ENCODE measurements at regions not wholly inside any gene's neighbourhood (a gene's known extent, or its start where the extent isn't known, plus 50 kb on each side); places are given as distances from the start of the nearest gene placed in this dataset.

DNA sequence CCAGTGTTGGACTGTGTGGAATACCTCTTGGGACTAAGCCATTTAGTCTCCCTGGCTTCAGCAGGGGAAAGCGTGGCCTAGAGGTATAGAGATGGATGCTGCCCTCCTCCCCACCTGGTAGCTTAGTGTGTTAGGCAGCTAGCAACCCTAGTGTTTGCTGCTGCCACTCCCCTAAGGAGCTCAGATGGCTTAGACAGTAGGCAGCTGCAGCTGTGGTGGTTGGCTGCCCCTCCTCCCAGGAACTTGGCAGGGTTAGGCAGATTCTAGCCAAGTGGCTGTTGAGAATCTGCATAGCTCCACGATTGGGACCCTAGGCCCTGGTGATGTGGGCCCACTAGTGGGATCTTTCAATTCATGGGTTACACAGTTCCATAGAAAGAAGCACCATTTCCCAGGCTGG lies 550.4 kb upstream of the CHAC2 start:
- no peaks in the 10 kb centered on the region for H3K79me2 ChIP-seq (ENCODE audit: low read length)
- DNase-seq, result no peak
- no peaks in the 10 kb centered on the region for H3K4me1 ChIP-seq (ENCODE audit: low read length)
- no peaks in the 10 kb centered on the region for H3K9me2 ChIP-seq (replicated peaks; ENCODE audit: insufficient read depth, low read length)
- no peaks in the 10 kb centered on the region for H3F3A ChIP-seq (ENCODE audit: insufficient read depth, low read length)
- no peak overlapping the region for H3K27ac ChIP-seq (ENCODE audit: low read length)
- H3K4me3 ChIP-seq (ENCODE audit: low read length), result no peak overlapping the region
- H3K4me2 ChIP-seq (ENCODE audit: low read depth, low read length), result no peak overlapping the region
- no peak overlapping the region for H2AFZ ChIP-seq (ENCODE audit: low read length)
- H4K20me1 ChIP-seq (ENCODE audit: insufficient read depth, low read length), result no peaks in the 10 kb centered on the region
- H3K9me3 ChIP-seq (replicated peaks; ENCODE audit: insufficient read depth, low read length), result no peaks in the 10 kb centered on the region
- no peaks in the 10 kb centered on the region for H3K27me3 ChIP-seq (replicated peaks; ENCODE audit: insufficient read depth, low read length)
- TF ChIP-seq EZH2phosphoT487 (IDR thresholded peaks at IDR 0.05; ENCODE audit: low read length) (no peak), EZH2 (optimal IDR thresholded peaks at IDR 0.05; ENCODE audit: low read depth, low read length) (no peak)
- TF ChIP-seq, protein P1, sequence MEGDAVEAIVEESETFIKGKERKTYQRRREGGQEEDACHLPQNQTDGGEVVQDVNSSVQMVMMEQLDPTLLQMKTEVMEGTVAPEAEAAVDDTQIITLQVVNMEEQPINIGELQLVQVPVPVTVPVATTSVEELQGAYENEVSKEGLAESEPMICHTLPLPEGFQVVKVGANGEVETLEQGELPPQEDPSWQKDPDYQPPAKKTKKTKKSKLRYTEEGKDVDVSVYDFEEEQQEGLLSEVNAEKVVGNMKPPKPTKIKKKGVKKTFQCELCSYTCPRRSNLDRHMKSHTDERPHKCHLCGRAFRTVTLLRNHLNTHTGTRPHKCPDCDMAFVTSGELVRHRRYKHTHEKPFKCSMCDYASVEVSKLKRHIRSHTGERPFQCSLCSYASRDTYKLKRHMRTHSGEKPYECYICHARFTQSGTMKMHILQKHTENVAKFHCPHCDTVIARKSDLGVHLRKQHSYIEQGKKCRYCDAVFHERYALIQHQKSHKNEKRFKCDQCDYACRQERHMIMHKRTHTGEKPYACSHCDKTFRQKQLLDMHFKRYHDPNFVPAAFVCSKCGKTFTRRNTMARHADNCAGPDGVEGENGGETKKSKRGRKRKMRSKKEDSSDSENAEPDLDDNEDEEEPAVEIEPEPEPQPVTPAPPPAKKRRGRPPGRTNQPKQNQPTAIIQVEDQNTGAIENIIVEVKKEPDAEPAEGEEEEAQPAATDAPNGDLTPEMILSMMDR (IDR thresholded peaks at IDR 0.05; ENCODE audit: low read length), result no peak
- no peaks in the 10 kb centered on the region for H3K36me3 ChIP-seq (replicated peaks; ENCODE audit: insufficient read depth, low read length)
- H3K9ac ChIP-seq (ENCODE audit: low read length), result no peak overlapping the region

DNA sequence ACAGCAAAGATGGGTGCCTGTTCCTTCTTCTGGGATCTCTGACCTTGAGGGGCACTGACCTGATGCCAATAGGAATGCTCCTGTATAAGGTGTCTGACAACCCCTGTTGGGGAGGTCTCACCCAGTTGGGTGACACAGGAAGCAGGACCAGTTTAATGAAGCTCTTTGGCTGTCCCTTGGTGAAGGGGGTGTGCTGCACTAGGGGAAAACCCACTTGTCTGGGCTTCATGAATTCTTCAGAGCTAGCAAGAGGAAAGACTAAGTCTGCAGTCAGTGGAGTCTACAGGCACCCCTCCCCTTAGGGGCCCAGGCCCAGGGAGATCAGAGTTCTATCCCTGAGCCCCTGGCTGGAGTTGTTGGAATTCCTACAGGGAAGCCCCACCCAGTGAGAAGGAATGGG lies 550.8 kb upstream of the CHAC2 start:
- Histone ChIP-seq H3K27ac (ENCODE audit: low read length) (no peak overlapping the region), H3K9ac (ENCODE audit: low read length) (no peak overlapping the region), H3K36me3 (replicated peaks; ENCODE audit: insufficient read depth, low read length) (no peaks in the 10 kb centered on the region), H3K4me3 (ENCODE audit: low read length) (no peak overlapping the region), H3K9me2 (replicated peaks; ENCODE audit: insufficient read depth, low read length) (no peaks in the 10 kb centered on the region), H3K79me2 (ENCODE audit: low read length) (no peaks in the 10 kb centered on the region), H3K4me1 (ENCODE audit: low read length) (no peaks in the 10 kb centered on the region), H4K20me1 (ENCODE audit: insufficient read depth, low read length) (no peaks in the 10 kb centered on the region), H2AFZ (ENCODE audit: low read length) (no peak overlapping the region), H3K9me3 (replicated peaks; ENCODE audit: insufficient read depth, low read length) (no peaks in the 10 kb centered on the region), H3K4me2 (ENCODE audit: low read depth, low read length) (no peak overlapping the region), H3F3A (ENCODE audit: insufficient read depth, low read length) (no peaks in the 10 kb centered on the region), H3K27me3 (replicated peaks; ENCODE audit: insufficient read depth, low read length) (no peaks in the 10 kb centered on the region)
- no peak for DNase-seq
- TF ChIP-seq EZH2 (optimal IDR thresholded peaks at IDR 0.05; ENCODE audit: low read depth, low read length) (no peak), EZH2phosphoT487 (IDR thresholded peaks at IDR 0.05; ENCODE audit: low read length) (no peak)
- TF ChIP-seq, protein P1 (IDR thresholded peaks at IDR 0.05; ENCODE audit: low read length), result no peak

DNA sequence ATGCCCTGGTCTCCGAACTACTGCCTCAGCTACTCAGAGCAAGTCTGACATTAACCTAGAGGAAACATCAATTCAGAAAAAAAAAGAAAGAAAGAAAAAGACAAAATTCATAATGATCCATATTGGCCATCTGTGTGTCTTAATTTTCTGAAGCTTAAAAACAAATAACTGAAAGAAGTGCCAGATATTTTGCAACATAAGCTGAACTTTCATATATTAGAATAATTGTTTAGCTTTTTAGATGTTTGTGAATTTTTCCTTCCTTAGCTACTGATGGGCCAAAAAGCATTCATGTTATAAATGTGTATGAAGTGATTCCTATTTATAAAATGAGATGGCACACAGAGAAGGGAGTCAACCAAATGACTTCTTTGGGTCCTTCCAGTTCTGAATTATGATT lies 555.0 kb upstream of the CHAC2 start:
- H4K20me1 ChIP-seq (ENCODE audit: insufficient read depth, low read length), result no peaks in the 10 kb centered on the region
- no peaks in the 10 kb centered on the region for H3F3A ChIP-seq (ENCODE audit: insufficient read depth, low read length)
- H2AFZ ChIP-seq (ENCODE audit: low read length), result no peak overlapping the region
- no peak overlapping the region for H3K4me2 ChIP-seq (ENCODE audit: low read depth, low read length)
- H3K9me2 ChIP-seq (replicated peaks; ENCODE audit: insufficient read depth, low read length), result no peaks in the 10 kb centered on the region
- no peak overlapping the region for H3K27ac ChIP-seq (ENCODE audit: low read length)
- no peak overlapping the region for H3K9ac ChIP-seq (ENCODE audit: low read length)
- no peak for DNase-seq
- H3K79me2 ChIP-seq (ENCODE audit: low read length), result no peaks in the 10 kb centered on the region
- TF ChIP-seq EZH2 (optimal IDR thresholded peaks at IDR 0.05; ENCODE audit: low read depth, low read length), result no peak
- TF ChIP-seq EZH2phosphoT487 (IDR thresholded peaks at IDR 0.05; ENCODE audit: low read length), result no peak
- TF ChIP-seq, protein P1 (IDR thresholded peaks at IDR 0.05; ENCODE audit: low read length), result no peak
- H3K36me3 ChIP-seq (replicated peaks; ENCODE audit: insufficient read depth, low read length), result no peaks in the 10 kb centered on the region
- H3K4me3 ChIP-seq (ENCODE audit: low read length), result no peak overlapping the region
- no peaks in the 10 kb centered on the region for H3K27me3 ChIP-seq (replicated peaks; ENCODE audit: insufficient read depth, low read length)
- no peaks in the 10 kb centered on the region for H3K4me1 ChIP-seq (ENCODE audit: low read length)
- no peaks in the 10 kb centered on the region for H3K9me3 ChIP-seq (replicated peaks; ENCODE audit: insufficient read depth, low read length)
